H9 (cell line): ENCODE measurements at regions not wholly inside any gene's neighbourhood (a gene's known extent, or its start where the extent isn't known, plus 50 kb on each side); places are given as distances from the start of the nearest gene placed in this dataset.
A peak's percentile ranks its signal among the peaks of the same experiment; 100 is the strongest.
"Not testable (repeated sequence)": the region's sequence is repeated elsewhere in the genome, so short reads cannot be mapped to it uniquely, and the experiment has no call there.

Source experiments
- DNase-seq: peaks from one replicate; pipeline ENCODE4 v3.0.0-alpha.2; 2017
- H2AFZ ChIP-seq: one replicate; pipeline ENCODE4 v1.6.1; 2013; ENCODE audit warnings: mild to moderate bottlenecking, low read length, control low read depth, moderate library complexity
- H2AK5ac ChIP-seq: 2 replicates; pipeline ENCODE4 v1.6.1; 2013; ENCODE audit warnings: low read length, control low read depth, mixed read lengths; ENCODE audit not compliant: insufficient read length
- H2BK120ac ChIP-seq: one replicate; pipeline ENCODE4 v1.6.1; 2013; ENCODE audit warnings: low read depth, mild to moderate bottlenecking, low read length, control low read depth, inconsistent platforms; ENCODE audit not compliant: poor library complexity, severe bottlenecking
- H2BK12ac ChIP-seq: 2 replicates; pipeline ENCODE4 v1.6.1; 2013; ENCODE audit warnings: low read length, control low read depth, mixed read lengths, low read depth; ENCODE audit not compliant: insufficient read length
- H2BK15ac ChIP-seq: 2 replicates; pipeline ENCODE4 v1.6.1; 2013; ENCODE audit warnings: low read depth, low read length, control low read depth
- H2BK20ac ChIP-seq: one replicate; pipeline ENCODE4 v1.6.1; 2013; ENCODE audit warnings: low read depth, mild to moderate bottlenecking, low read length, control low read depth, inconsistent platforms; ENCODE audit not compliant: poor library complexity, severe bottlenecking
- H2BK5ac ChIP-seq: 2 replicates; pipeline ENCODE4 v1.6.1; 2013; ENCODE audit warnings: low read length, control low read depth, mixed read lengths; ENCODE audit not compliant: insufficient read length
- H3K14ac ChIP-seq: 2 replicates; pipeline ENCODE4 v1.6.1; 2013; ENCODE audit warnings: low read length, control low read depth; ENCODE audit not compliant: insufficient read depth
- H3K18ac ChIP-seq: 2 replicates; pipeline ENCODE4 v1.6.1; 2013; ENCODE audit warnings: low read depth, mild to moderate bottlenecking, mixed read lengths, low read length, control low read depth; ENCODE audit not compliant: insufficient read length
- H3K23ac ChIP-seq: 2 replicates; pipeline ENCODE4 v1.6.1; 2013; ENCODE audit warnings: low read length, control low read depth, mixed read lengths, low read depth; ENCODE audit not compliant: insufficient read length
- H3K23me2 ChIP-seq: 2 replicates; pipeline ENCODE4 v1.6.1; 2013; ENCODE audit warnings: low read depth, mild to moderate bottlenecking, mixed read lengths, low read length, control low read depth; ENCODE audit not compliant: insufficient read length, poor library complexity, severe bottlenecking
- H3K27ac ChIP-seq: 2 replicates; pipeline ENCODE4 v1.5.1; 2013; ENCODE audit warnings: low read length, control low read depth, mixed read lengths, low read depth; ENCODE audit not compliant: insufficient read length
- H3K27me3 ChIP-seq: 2 replicates; pipeline ENCODE4 v1.6.1; 2013; ENCODE audit warnings: low read length, control low read depth, inconsistent platforms; ENCODE audit not compliant: insufficient read depth
- H3K4ac ChIP-seq: 2 replicates; pipeline ENCODE4 v1.6.1; 2013; ENCODE audit warnings: low read depth, mild to moderate bottlenecking, control low read depth, inconsistent platforms, low read length, moderate library complexity
- H3K4me1 ChIP-seq: 2 replicates; pipeline ENCODE4 v1.6.1; 2013; ENCODE audit warnings: low read length, control low read depth, inconsistent platforms; ENCODE audit not compliant: insufficient read depth
- H3K4me2 ChIP-seq: 2 replicates; pipeline ENCODE4 v1.6.1; 2013; ENCODE audit warnings: low read length, control low read depth, mixed read lengths; ENCODE audit not compliant: insufficient read length, insufficient read depth
- H3K56ac ChIP-seq: 2 replicates; pipeline ENCODE4 v1.6.1; 2013; ENCODE audit warnings: low read depth, mild to moderate bottlenecking, mixed read lengths, low read length, control low read depth; ENCODE audit not compliant: insufficient read length
- H3K79me1 ChIP-seq: 2 replicates; pipeline ENCODE4 v1.6.1; 2013; ENCODE audit warnings: low read depth, mild to moderate bottlenecking, moderate library complexity, low read length, control low read depth, inconsistent platforms; ENCODE audit not compliant: insufficient read depth, poor library complexity, severe bottlenecking
- H3K79me2 ChIP-seq: 2 replicates; pipeline ENCODE4 v1.6.1; 2013; ENCODE audit warnings: low read length, control low read depth, inconsistent platforms; ENCODE audit not compliant: insufficient read depth
- H3K9ac ChIP-seq: 2 replicates; pipeline ENCODE4 v1.6.1; 2013; ENCODE audit warnings: low read length, control low read depth, mixed read lengths; ENCODE audit not compliant: insufficient read length; ENCODE audit errors: extremely low read depth
- H3K9me3 ChIP-seq: one replicate; pipeline ENCODE4 v1.6.1; 2013; ENCODE audit warnings: low read depth, low read length, inconsistent platforms; ENCODE audit not compliant: control insufficient read depth
- H3T11ph ChIP-seq: one replicate; pipeline ENCODE4 v1.6.1; 2013; ENCODE audit warnings: mild to moderate bottlenecking, low read length, control low read depth, inconsistent platforms
- H4K20me1 ChIP-seq: one replicate; pipeline ENCODE4 v1.6.1; 2013; ENCODE audit not compliant: control insufficient read depth, insufficient read length, insufficient read depth
- H4K5ac ChIP-seq: 2 replicates; pipeline ENCODE4 v1.6.1; 2013; ENCODE audit warnings: low read depth, mild to moderate bottlenecking, mixed read lengths, low read length, control low read depth; ENCODE audit not compliant: insufficient read length
- H4K8ac ChIP-seq: replicated peaks from 2 replicates; pipeline ENCODE4 v1.6.1; 2013; ENCODE audit warnings: low read length, control low read depth, mixed read lengths, low read depth; ENCODE audit not compliant: insufficient read length
- H4K91ac ChIP-seq: 2 replicates; pipeline ENCODE4 v1.6.1; 2013; ENCODE audit warnings: low read depth, mild to moderate bottlenecking, moderate library complexity, mixed read lengths, low read length, control low read depth; ENCODE audit not compliant: insufficient read length
- H3K27ac Mint-ChIP-seq, 3 experiments: 2 replicates in 2 of 3; 3 replicates in 1 of 3; pipeline ENCODE4 v1.8.0; 2020 to 2021; ENCODE audit warnings: mixed read lengths in 3 of 3, mild to moderate bottlenecking in 1 of 3, moderate library complexity in 1 of 3
- H3K27me3 Mint-ChIP-seq: 2 replicates; pipeline ENCODE4 v1.8.0; 2021; ENCODE audit warnings: low read depth, mild to moderate bottlenecking, moderate library complexity, mixed read lengths
- H3K36me3 Mint-ChIP-seq, 3 experiments: 2 replicates in 2 of 3; 3 replicates in 1 of 3; pipeline ENCODE4 v1.8.0; 2020 to 2021; ENCODE audit warnings: low read depth in 3 of 3, mixed read lengths in 3 of 3; ENCODE audit not compliant: insufficient read depth in 1 of 3
- H3K4me1 Mint-ChIP-seq, 2 experiments: 2 replicates each; pipeline ENCODE4 v1.8.0; 2020; ENCODE audit warnings: mixed read lengths in 2 of 2
- H3K4me3 Mint-ChIP-seq, 2 experiments: 2 replicates in 1 of 2; 3 replicates in 1 of 2; pipeline ENCODE4 v1.8.0; 2020 to 2021; ENCODE audit warnings: mild to moderate bottlenecking in 2 of 2, mixed read lengths in 2 of 2, moderate library complexity in 1 of 2
- H3K9me3 Mint-ChIP-seq, 2 experiments: 2 replicates in 1 of 2; 3 replicates in 1 of 2; pipeline ENCODE4 v1.8.0; 2020; ENCODE audit warnings: mild to moderate bottlenecking in 2 of 2, mixed read lengths in 2 of 2, moderate library complexity in 1 of 2
- WGBS: extraction: QIAGEN DNeasy Blood & Tissue Kit; methylation state at CpG from one replicate; pipeline ENCODE4 v1.1.7; 2013; ENCODE audit warnings: missing lambda C conversion rate, low lambda C conversion rate, mixed read lengths; ENCODE audit not compliant: insufficient read length; ENCODE audit errors: extremely low coverage; 5-methylcytosine and 5-hydroxymethylcytosine counted together
- TF ChIP-seq, protein P1 (sequence below): fragments of 200-600 bp; sonication (generic); conservative IDR thresholded peaks from 3 replicates; pipeline ENCODE4 v1.8.0; 2021; ENCODE audit warnings: antibody characterized with exemption, mild to moderate bottlenecking

DNA sequence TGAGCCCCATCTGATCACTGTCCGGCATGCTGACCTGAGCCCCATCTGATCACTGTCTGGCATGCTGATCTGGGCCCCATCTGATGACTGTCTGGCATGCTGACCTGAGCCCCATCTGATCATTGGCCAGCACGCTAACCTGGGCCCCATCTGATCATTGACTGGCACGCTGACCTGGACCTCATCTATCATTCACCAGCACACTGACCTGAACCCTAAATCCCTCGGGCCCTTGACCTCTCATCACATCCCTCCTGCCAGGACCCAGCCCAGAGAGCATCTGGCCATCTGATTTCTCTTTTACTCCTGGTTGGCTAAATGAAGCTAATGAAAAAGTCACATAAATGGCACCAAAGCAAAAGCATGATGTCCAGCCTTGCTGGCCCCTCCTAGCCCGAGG, 207.1 kb downstream of the NDUFA10 start:
- TF ChIP-seq, protein P1, sequence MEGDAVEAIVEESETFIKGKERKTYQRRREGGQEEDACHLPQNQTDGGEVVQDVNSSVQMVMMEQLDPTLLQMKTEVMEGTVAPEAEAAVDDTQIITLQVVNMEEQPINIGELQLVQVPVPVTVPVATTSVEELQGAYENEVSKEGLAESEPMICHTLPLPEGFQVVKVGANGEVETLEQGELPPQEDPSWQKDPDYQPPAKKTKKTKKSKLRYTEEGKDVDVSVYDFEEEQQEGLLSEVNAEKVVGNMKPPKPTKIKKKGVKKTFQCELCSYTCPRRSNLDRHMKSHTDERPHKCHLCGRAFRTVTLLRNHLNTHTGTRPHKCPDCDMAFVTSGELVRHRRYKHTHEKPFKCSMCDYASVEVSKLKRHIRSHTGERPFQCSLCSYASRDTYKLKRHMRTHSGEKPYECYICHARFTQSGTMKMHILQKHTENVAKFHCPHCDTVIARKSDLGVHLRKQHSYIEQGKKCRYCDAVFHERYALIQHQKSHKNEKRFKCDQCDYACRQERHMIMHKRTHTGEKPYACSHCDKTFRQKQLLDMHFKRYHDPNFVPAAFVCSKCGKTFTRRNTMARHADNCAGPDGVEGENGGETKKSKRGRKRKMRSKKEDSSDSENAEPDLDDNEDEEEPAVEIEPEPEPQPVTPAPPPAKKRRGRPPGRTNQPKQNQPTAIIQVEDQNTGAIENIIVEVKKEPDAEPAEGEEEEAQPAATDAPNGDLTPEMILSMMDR = no peak
- Histone ChIP-seq H2BK20ac (no peak overlapping the region), H2BK15ac (no peak overlapping the region), H3K9me3 (no peaks in the 10 kb centered on the region), H3K9ac (no peak overlapping the region), H2BK120ac (no peak overlapping the region), H3K27ac (no peak overlapping the region), H3K79me2 (no peaks in the 10 kb centered on the region), H3K23ac (no peak overlapping the region), H3K4ac (no peak overlapping the region), H3K56ac (no peak overlapping the region), H3K18ac (no peak overlapping the region), H3K23me2 (no peaks in the 10 kb centered on the region), H4K8ac (no peak overlapping the region), H4K5ac (no peak overlapping the region), H2BK12ac (no peak overlapping the region), H4K91ac (no peak overlapping the region), H2BK5ac (no peak overlapping the region), H3K27me3 (no peaks in the 10 kb centered on the region), H4K20me1 (no peaks in the 10 kb centered on the region), H3K4me2 (no peak overlapping the region), H3K14ac (no peak overlapping the region), H3T11ph (no peak overlapping the region), H3K4me1 (no peaks in the 10 kb centered on the region), H2AK5ac (no peak overlapping the region), H3K79me1 (no peaks in the 10 kb centered on the region), H2AFZ (no peak overlapping the region)
- no CpG with 5 or more reads among the region's 5 CpGs for WGBS
- no peak overlapping the region for H3K4me3 Mint-ChIP-seq
- H3K9me3 Mint-ChIP-seq = no peaks in the 10 kb centered on the region; a peak in 2 of 5 replicates
- H3K36me3 Mint-ChIP-seq = no peaks in the 10 kb centered on the region; a peak in 1 of 7 replicates
- DNase-seq = peak; percentile 9
- H3K27me3 Mint-ChIP-seq = peaks cover 23% of the 10 kb centered on the region
- H3K4me1 Mint-ChIP-seq = peaks cover 10 to 20% of the 10 kb centered on the region in 2 experiments
- no peak overlapping the region for H3K27ac Mint-ChIP-seq

DNA sequence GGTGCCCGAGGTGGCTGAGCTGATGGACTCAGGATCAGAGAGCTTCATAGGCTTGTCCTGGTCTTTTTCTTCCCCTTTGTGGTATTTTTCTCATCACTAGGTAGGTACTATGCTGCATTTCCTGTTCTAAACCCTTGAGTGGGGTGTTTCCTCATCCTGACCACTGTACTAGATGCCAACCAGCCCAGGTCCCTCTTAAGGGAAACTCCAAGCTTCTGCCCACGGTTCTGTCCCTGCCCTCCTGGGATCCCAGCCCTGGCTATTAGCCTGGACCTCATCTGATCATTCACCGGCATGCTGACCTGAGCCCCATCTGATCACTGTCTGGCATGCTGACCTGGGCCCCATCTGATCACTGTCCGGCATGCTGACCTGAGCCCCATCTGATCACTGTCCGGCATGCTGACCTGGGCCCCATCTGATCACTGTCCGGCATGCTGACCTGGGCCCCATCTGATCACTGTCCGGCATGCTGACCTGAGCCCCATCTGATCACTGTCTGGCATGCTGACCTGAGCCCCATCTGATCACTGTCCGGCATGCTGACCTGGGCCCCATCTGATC, 207.6 kb downstream of the NDUFA10 start:
- not testable (repeated sequence) for H2BK12ac ChIP-seq, H2BK20ac ChIP-seq, H3K4me1 ChIP-seq, H2BK15ac ChIP-seq, H4K5ac ChIP-seq, H3K23me2 ChIP-seq, H4K20me1 ChIP-seq, H3K18ac ChIP-seq, H3K56ac ChIP-seq, H3K9me3 ChIP-seq, H3T11ph ChIP-seq, H3K4me3 Mint-ChIP-seq, H3K9ac ChIP-seq, H4K91ac ChIP-seq, H3K23ac ChIP-seq, H2AK5ac ChIP-seq, H2AFZ ChIP-seq, H3K79me2 ChIP-seq, H3K36me3 Mint-ChIP-seq, H3K4me2 ChIP-seq, H3K27ac ChIP-seq, H3K27ac Mint-ChIP-seq, H3K79me1 ChIP-seq, DNase-seq, H3K27me3 ChIP-seq, H3K14ac ChIP-seq, H4K8ac ChIP-seq, H2BK120ac ChIP-seq, H3K4ac ChIP-seq, H3K9me3 Mint-ChIP-seq, H2BK5ac ChIP-seq
- no CpG with 5 or more reads among the region's 8 CpGs for WGBS
- Mint-ChIP-seq H3K4me1 (peaks cover 9 to 18% of the 10 kb centered on the region in 2 experiments), H3K27me3 (peaks cover 19% of the 10 kb centered on the region)
